Esophagus (tissue), 2 donors: ENCODE measurements at regions not wholly inside any gene's neighbourhood (a gene's known extent, or its start where the extent isn't known, plus 50 kb on each side); places are given as distances from the start of the nearest gene placed in this dataset.

Source experiments
- H3K27ac ChIP-seq, 2 donors: one replicate each; pipeline ENCODE4 v1.5.1; 2013; ENCODE audit warnings: low read depth in 2 of 2, mild to moderate bottlenecking in 2 of 2, inconsistent platforms in 1 of 2, low read length in 1 of 2, moderate library complexity in 1 of 2
- H3K27me3 ChIP-seq, 2 donors: one replicate each; pipeline ENCODE4 v1.6.1; 2013; ENCODE audit warnings: low read length in 2 of 2, control low read depth in 1 of 2, mild to moderate bottlenecking in 1 of 2; ENCODE audit not compliant: insufficient read depth in 2 of 2, control insufficient read depth in 1 of 2
- H3K36me3 ChIP-seq, 2 donors: one replicate each; pipeline ENCODE4 v1.6.1; 2013; ENCODE audit warnings: low read length in 1 of 2; ENCODE audit not compliant: control insufficient read depth in 2 of 2, insufficient read depth in 2 of 2
- H3K4me1 ChIP-seq, 2 donors: one replicate each; pipeline ENCODE4 v1.6.1; 2013; ENCODE audit warnings: low read length in 1 of 2; ENCODE audit not compliant: control insufficient read depth in 2 of 2, insufficient read depth in 2 of 2
- H3K4me3 ChIP-seq, 2 donors: one replicate each; pipeline ENCODE4 v1.5.1; 2013; ENCODE audit warnings: low read length in 2 of 2, mild to moderate bottlenecking in 2 of 2, low read depth in 1 of 2, moderate library complexity in 1 of 2
- H3K9me3 ChIP-seq, 2 donors: one replicate each; pipeline ENCODE4 v1.6.1; 2013; ENCODE audit warnings: mild to moderate bottlenecking in 2 of 2, low read depth in 1 of 2, low read length in 1 of 2, moderate library complexity in 1 of 2; ENCODE audit not compliant: control insufficient read depth in 2 of 2, insufficient read depth in 1 of 2
- WGBS, 2 donors: extraction: QIAGEN DNeasy Blood & Tissue Kit; methylation state at CpG; one replicate each; pipeline ENCODE4 v1.1.7; 2013; 5-methylcytosine and 5-hydroxymethylcytosine counted together
- donor health status: healthy with polysubstance abuse.
- donor health status: Bipolar disorder and iron deficiency.

- Histone ChIP-seq H3K9me3 (no peaks in the 10 kb centered on the region), H3K4me3 (no peak overlapping the region), H3K27me3 (peaks cover 0 to 4% of the 10 kb centered on the region in 2 donors), H3K36me3 (no peaks in the 10 kb centered on the region), H3K27ac (no peak overlapping the region), H3K4me1 (no peaks in the 10 kb centered on the region)
- 84 to 87% methylated on average over 6 of the region's 6 CpGs for WGBS, 2 donors
These were observed 316.1 kb downstream of the TLE3 start for GRCh38 chr15:69781411-69782125.

- no peaks in the 10 kb centered on the region for H3K36me3 ChIP-seq
- no peaks in the 10 kb centered on the region for H3K9me3 ChIP-seq
- H3K4me1 ChIP-seq = no peaks in the 10 kb centered on the region
- WGBS, 2 donors = 59 to 70% methylated on average over 1 of the region's 1 CpG
- H3K27ac ChIP-seq = no peak overlapping the region
- H3K4me3 ChIP-seq = no peak overlapping the region
- peaks cover 0 to 4% of the 10 kb centered on the region in 2 donors for H3K27me3 ChIP-seq
These were observed 315.5 kb downstream of the TLE3 start for GRCh38 chr15:69782139-69782658.

- Histone ChIP-seq H3K36me3 (no peaks in the 10 kb centered on the region), H3K9me3 (no peaks in the 10 kb centered on the region), H3K4me1 (no peaks in the 10 kb centered on the region), H3K27ac (no peak overlapping the region), H3K4me3 (no peak overlapping the region), H3K27me3 (peaks cover 0 to 4% of the 10 kb centered on the region in 2 donors)
- WGBS, 2 donors = 29 to 37% methylated on average over 5 of the region's 5 CpGs
These were observed 314.9 kb downstream of the TLE3 start for GRCh38 chr15:69782809-69783208.

- Histone ChIP-seq H3K4me1 (no peaks in the 10 kb centered on the region), H3K36me3 (no peaks in the 10 kb centered on the region), H3K9me3 (no peaks in the 10 kb centered on the region), H3K27me3 (peaks cover 0 to 4% of the 10 kb centered on the region in 2 donors), H3K4me3 (no peak overlapping the region), H3K27ac (no peak overlapping the region)
- WGBS, 2 donors = 64 to 71% methylated on average over 9 of the region's 9 CpGs
These were observed 314.5 kb downstream of the TLE3 start for GRCh38 chr15:69783211-69783610.

GRCh38 chr15:69784798-69785566, 312.7 kb downstream of the TLE3 start:
- WGBS, 2 donors = 65 to 79% methylated on average over 5 of the region's 5 CpGs
- no peak overlapping the region for H3K4me3 ChIP-seq
- no peaks in the 10 kb centered on the region for H3K36me3 ChIP-seq
- H3K9me3 ChIP-seq = no peaks in the 10 kb centered on the region
- H3K4me1 ChIP-seq = no peaks in the 10 kb centered on the region
- H3K27me3 ChIP-seq = peaks cover 0 to 4% of the 10 kb centered on the region in 2 donors
- no peak overlapping the region for H3K27ac ChIP-seq

DNA sequence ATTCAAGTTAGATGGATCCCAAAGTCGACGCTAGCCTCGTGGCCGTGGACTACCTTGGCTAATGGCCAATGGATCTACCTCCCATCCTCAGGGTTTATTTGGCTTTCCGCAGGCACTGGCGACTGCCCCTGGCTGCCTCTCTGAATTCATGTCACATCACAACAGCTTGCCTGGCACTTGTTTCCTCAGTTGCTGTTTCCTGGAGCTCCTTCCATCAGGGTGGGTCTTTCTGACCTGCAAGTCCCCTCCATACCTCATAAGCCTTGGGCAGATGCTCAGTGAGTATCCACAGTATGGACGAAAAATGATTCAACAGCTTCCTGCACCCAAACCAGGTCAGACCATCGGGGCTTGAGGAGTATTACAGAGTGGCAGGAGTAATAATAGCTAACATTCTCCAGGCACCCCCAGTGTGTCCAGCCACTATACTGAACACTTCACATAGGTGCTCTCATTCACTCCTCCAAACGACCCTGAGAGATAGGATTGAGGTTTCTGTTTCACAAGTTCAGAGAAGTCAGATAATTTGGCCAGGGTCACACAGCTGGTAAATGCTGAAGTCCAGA, 311.5 kb downstream of the TLE3 start:
- Histone ChIP-seq H3K4me1 (no peaks in the 10 kb centered on the region), H3K27ac (no peak overlapping the region), H3K27me3 (peaks cover 0 to 4% of the 10 kb centered on the region in 2 donors), H3K36me3 (no peaks in the 10 kb centered on the region), H3K9me3 (peaks cover 0 to 3% of the 10 kb centered on the region in 2 donors), H3K4me3 (no peak overlapping the region)
- 78 to 85% methylated on average over 9 of the region's 9 CpGs for WGBS, 2 donors

DNA sequence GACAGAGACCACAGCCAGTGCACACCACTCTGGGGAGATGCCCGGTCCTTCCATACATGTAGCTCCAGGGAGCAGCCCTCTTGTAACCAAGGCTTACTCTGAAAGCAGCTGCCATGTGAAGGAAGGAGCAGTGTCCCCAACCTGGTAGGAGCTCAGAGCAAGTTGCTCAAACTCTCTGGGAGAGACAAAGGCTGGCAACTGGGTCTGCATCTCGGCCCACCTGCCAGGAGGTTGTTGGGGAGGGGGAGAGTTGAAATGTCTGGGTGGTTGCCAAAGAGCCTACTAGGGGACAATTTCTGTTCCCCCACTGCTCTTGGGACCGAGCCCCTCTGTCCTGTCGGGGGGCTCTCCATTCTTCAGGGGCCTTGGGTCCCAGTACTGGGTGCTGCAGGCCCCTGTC, 309.9 kb downstream of the TLE3 start:
- peaks cover 0 to 8% of the 10 kb centered on the region in 2 donors for H3K9me3 ChIP-seq
- no peak overlapping the region for H3K27ac ChIP-seq
- 89 to 98% methylated on average over 4 of the region's 4 CpGs for WGBS, 2 donors
- H3K4me3 ChIP-seq = no peak overlapping the region
- no peaks in the 10 kb centered on the region for H3K36me3 ChIP-seq
- H3K27me3 ChIP-seq = peaks cover 0 to 4% of the 10 kb centered on the region in 2 donors
- H3K4me1 ChIP-seq = no peaks in the 10 kb centered on the region

- H3K4me3 ChIP-seq = no peak overlapping the region
- H3K27me3 ChIP-seq = peaks cover 0 to 4% of the 10 kb centered on the region in 2 donors
- H3K4me1 ChIP-seq = peaks cover 0 to 3% of the 10 kb centered on the region in 2 donors
- 84 to 87% methylated on average over 9 of the region's 9 CpGs for WGBS, 2 donors
- peaks cover 0 to 8% of the 10 kb centered on the region in 2 donors for H3K9me3 ChIP-seq
- no peaks in the 10 kb centered on the region for H3K36me3 ChIP-seq
- no peak overlapping the region for H3K27ac ChIP-seq
These were observed 307.9 kb downstream of the TLE3 start for GRCh38 chr15:69789648-69790393.

GRCh38 chr15:69790632-69791031, 307.1 kb downstream of the TLE3 start:
- peaks cover 0 to 3% of the 10 kb centered on the region in 2 donors for H3K4me1 ChIP-seq
- WGBS, 2 donors = 91 to 93% methylated on average over 12 of the region's 12 CpGs
- no peak overlapping the region for H3K4me3 ChIP-seq
- H3K36me3 ChIP-seq = no peaks in the 10 kb centered on the region
- H3K27me3 ChIP-seq = peaks cover 0 to 4% of the 10 kb centered on the region in 2 donors
- H3K9me3 ChIP-seq = peaks cover 0 to 8% of the 10 kb centered on the region in 2 donors
- H3K27ac ChIP-seq = no peak overlapping the region
